Sigmoid colon (tissue), 6 donors: ENCODE measurements at regions not wholly inside any gene's neighbourhood (a gene's known extent, or its start where the extent isn't known, plus 50 kb on each side); places are given as distances from the start of the nearest gene placed in this dataset.

Source experiments
- DNase-seq: peaks from one replicate; pipeline ENCODE4 v3.0.0-alpha.2; 2019
- H3K27ac ChIP-seq, 4 donors: fragments of 200-600 bp; sonication (generic); one replicate each; pipeline ENCODE4 v1.5.1; 2016 to 2019; ENCODE audit warnings: mild to moderate bottlenecking in 1 of 4
- H3K27me3 ChIP-seq, 3 donors: fragments of 200-600 bp; sonication (generic); one replicate each; pipeline ENCODE4 v1.5.1; 2019; ENCODE audit warnings: mild to moderate bottlenecking in 1 of 3
- H3K36me3 ChIP-seq, 4 donors: fragments of 200-600 bp; sonication (generic); one replicate each; pipeline ENCODE4 v1.5.1; 2016 to 2019
- H3K4me1 ChIP-seq, 4 donors: fragments of 200-600 bp; sonication (generic); one replicate each; pipeline ENCODE4 v1.5.1; 2017 to 2019
- H3K4me3 ChIP-seq, 4 donors: fragments of 200-600 bp; sonication (generic); one replicate each; pipeline ENCODE4 v1.5.1; 2017 to 2019; ENCODE audit warnings: mild to moderate bottlenecking in 2 of 4, moderate library complexity in 1 of 4
- H3K9me3 ChIP-seq, 4 donors: fragments of 200-600 bp in 3 of 4; sonication (generic) in 3 of 4; one replicate each; pipeline versions ENCODE4 v1.5.1 to v1.6.1; 2013 to 2019
- CTCF ChIP-seq, 4 experiments: fragments of 450-650 bp in 3 of 4; fragments of 200-600 bp in 1 of 4; IDR thresholded peaks; one replicate each; pipeline ENCODE4 v1.5.1; 2016 to 2019; ENCODE audit warnings: antibody characterized with exemption in 4 of 4, mild to moderate bottlenecking in 3 of 4, moderate library complexity in 2 of 4
- EP300 ChIP-seq, 4 donors: sonication (generic); formaldehyde crosslinking; IDR thresholded peaks; one replicate each; pipeline ENCODE4 v1.6.1; 2017; ENCODE audit warnings: antibody characterized with exemption in 4 of 4
- POLR2A ChIP-seq, 2 donors: fragments of 450-650 bp; IDR thresholded peaks; one replicate each; pipeline ENCODE4 v1.6.1; 2016; ENCODE audit warnings: antibody characterized with exemption in 2 of 2, mild to moderate bottlenecking in 2 of 2, moderate library complexity in 2 of 2
- POLR2AphosphoS5 ChIP-seq, 4 donors: sonication (generic); formaldehyde crosslinking; IDR thresholded peaks; one replicate each; pipeline ENCODE4 v1.6.1; 2017; ENCODE audit warnings: antibody characterized with exemption in 4 of 4
- WGBS, 2 donors: extraction: QIAGEN DNeasy Blood & Tissue Kit; methylation state at CpG; one replicate each; pipeline ENCODE4 v1.1.7; 2013; 5-methylcytosine and 5-hydroxymethylcytosine counted together
- intact Hi-C: fragments of 100-400 bp; cut with DNase I; formaldehyde crosslinking; loops from one replicate; pipeline ENCODE4 v1.15.1; 2023
- donor health status: healthy with polysubstance abuse.
- donor health status: healthy.

- Histone ChIP-seq H3K4me1 (no peaks in the 10 kb centered on the region), H3K4me3 (no peak overlapping the region), H3K27me3 (no peaks in the 10 kb centered on the region), H3K9me3 (no peaks in the 10 kb centered on the region), H3K27ac (no peak overlapping the region), H3K36me3 (no peaks in the 10 kb centered on the region)
- DNase-seq: no peak
- intact Hi-C loops: no loop called here
- WGBS, 2 donors: 8 to 34% methylated on average over 3 of the region's 3 CpGs
- TF ChIP-seq CTCF (IDR thresholded peaks at IDR 0.05) (no peak), POLR2A (IDR thresholded peaks at IDR 0.05) (no peak), EP300 (IDR thresholded peaks at IDR 0.05) (no peak), POLR2AphosphoS5 (IDR thresholded peaks at IDR 0.05) (no peak)
Measured at GRCh38 chrX:142686653-142687283, 339.0 kb upstream of the SPANXN4 start.

- no peak overlapping the region for H3K4me3 ChIP-seq
- no peak for DNase-seq
- H3K9me3 ChIP-seq: no peaks in the 10 kb centered on the region
- TF ChIP-seq CTCF (IDR thresholded peaks at IDR 0.05) (no peak), POLR2AphosphoS5 (IDR thresholded peaks at IDR 0.05) (no peak), EP300 (IDR thresholded peaks at IDR 0.05) (no peak), POLR2A (IDR thresholded peaks at IDR 0.05) (no peak)
- H3K36me3 ChIP-seq: no peaks in the 10 kb centered on the region
- 26 to 63% methylated on average over 1 of the region's 1 CpG for WGBS, 2 donors
- intact Hi-C loops: no loop called here
- no peaks in the 10 kb centered on the region for H3K4me1 ChIP-seq
- H3K27ac ChIP-seq: no peak overlapping the region
- H3K27me3 ChIP-seq: no peaks in the 10 kb centered on the region
Measured at GRCh38 chrX:142686206-142686605, 339.5 kb upstream of the SPANXN4 start.

- TF ChIP-seq POLR2A (IDR thresholded peaks at IDR 0.05): no peak
- no peak for TF ChIP-seq CTCF (IDR thresholded peaks at IDR 0.05)
- no peak for TF ChIP-seq EP300 (IDR thresholded peaks at IDR 0.05)
- no peak for TF ChIP-seq POLR2AphosphoS5 (IDR thresholded peaks at IDR 0.05)
- Histone ChIP-seq H3K4me1 (no peaks in the 10 kb centered on the region), H3K36me3 (no peaks in the 10 kb centered on the region), H3K9me3 (no peaks in the 10 kb centered on the region), H3K4me3 (no peak overlapping the region), H3K27ac (no peak overlapping the region), H3K27me3 (no peaks in the 10 kb centered on the region)
- intact Hi-C loops: no loop called here
- no peak for DNase-seq
Measured at GRCh38 chrX:142680038-142680437, 345.7 kb upstream of the SPANXN4 start.

- H3K36me3 ChIP-seq: no peaks in the 10 kb centered on the region
- H3K27me3 ChIP-seq: no peaks in the 10 kb centered on the region
- no peak for DNase-seq
- no peaks in the 10 kb centered on the region for H3K9me3 ChIP-seq
- H3K27ac ChIP-seq: no peak overlapping the region
- no peak overlapping the region for H3K4me3 ChIP-seq
- intact Hi-C loops: no loop called here
- TF ChIP-seq POLR2A (IDR thresholded peaks at IDR 0.05): no peak
- no peak for TF ChIP-seq EP300 (IDR thresholded peaks at IDR 0.05)
- TF ChIP-seq CTCF (IDR thresholded peaks at IDR 0.05): no peak
- TF ChIP-seq POLR2AphosphoS5 (IDR thresholded peaks at IDR 0.05): no peak
- WGBS, 2 donors: 74 to 91% methylated on average over 1 of the region's 1 CpG
- H3K4me1 ChIP-seq: no peaks in the 10 kb centered on the region
Measured at GRCh38 chrX:142671036-142671435, 354.7 kb upstream of the SPANXN4 start.
